ENCODE measurements at regions not wholly inside any gene's neighbourhood (a gene's known extent, or its start where the extent isn't known, plus 50 kb on each side); places are given as distances from the start of the nearest gene placed in this dataset.

- no peak overlapping the region for H3K27ac ChIP-seq
- no peaks in the 10 kb centered on the region for H3K27me3 ChIP-seq (replicated peaks)
- in situ Hi-C loops (cut with HindIII; ENCODE audit: low pct_ligation_motif_present, low sequenced_read_pairs) = no loop called here
- DNase-seq = peak; percentile 31
- H3K36me3 ChIP-seq (replicated peaks) = no peaks in the 10 kb centered on the region
- no peak overlapping the region for H3K4me3 ChIP-seq (ENCODE audit: low read depth, low read length)
- no peak for TF ChIP-seq CTCF (IDR thresholded peaks at IDR 0.05; ENCODE audit: low read depth, low read length, missing control alignments)
Observed at GRCh38 chr13:83752141-83752540, 130.1 kb downstream of the SLITRK1 start.

GRCh38 chr13:83740622-83741021 is 141.7 kb downstream of the SLITRK1 start:
- Histone ChIP-seq H3K4me3 (ENCODE audit: low read depth, low read length) (no peak overlapping the region), H3K36me3 (replicated peaks) (no peaks in the 10 kb centered on the region), H3K27me3 (replicated peaks) (no peaks in the 10 kb centered on the region), H3K27ac (no peak overlapping the region)
- no peak for TF ChIP-seq CTCF (IDR thresholded peaks at IDR 0.05; ENCODE audit: low read depth, low read length, missing control alignments)
- DNase-seq = no peak
- in situ Hi-C loops (cut with HindIII; ENCODE audit: low pct_ligation_motif_present, low sequenced_read_pairs) = no loop called here

GRCh38 chr13:83738407-83738806 is 143.9 kb downstream of the SLITRK1 start:
- Histone ChIP-seq H3K27ac (no peak overlapping the region), H3K27me3 (replicated peaks) (no peaks in the 10 kb centered on the region), H3K36me3 (replicated peaks) (no peaks in the 10 kb centered on the region), H3K4me3 (ENCODE audit: low read depth, low read length) (no peak overlapping the region)
- TF ChIP-seq CTCF (IDR thresholded peaks at IDR 0.05; ENCODE audit: low read depth, low read length, missing control alignments) = no peak
- no peak for DNase-seq
- in situ Hi-C loops (cut with HindIII; ENCODE audit: low pct_ligation_motif_present, low sequenced_read_pairs) = no loop called here

GRCh38 chr13:83733293-83733692 is 149.0 kb downstream of the SLITRK1 start:
- Histone ChIP-seq H3K27ac (no peak overlapping the region), H3K4me3 (ENCODE audit: low read depth, low read length) (no peak overlapping the region), H3K27me3 (replicated peaks) (no peaks in the 10 kb centered on the region), H3K36me3 (replicated peaks) (no peaks in the 10 kb centered on the region)
- no peak for DNase-seq
- in situ Hi-C loops (cut with HindIII; ENCODE audit: low pct_ligation_motif_present, low sequenced_read_pairs) = no loop called here
- TF ChIP-seq CTCF (IDR thresholded peaks at IDR 0.05; ENCODE audit: low read depth, low read length, missing control alignments) = no peak

- in situ Hi-C loops (cut with HindIII; ENCODE audit: low pct_ligation_motif_present, low sequenced_read_pairs) = no loop called here
- H3K36me3 ChIP-seq (replicated peaks) = no peaks in the 10 kb centered on the region
- DNase-seq = no peak
- no peaks in the 10 kb centered on the region for H3K27me3 ChIP-seq (replicated peaks)
- TF ChIP-seq CTCF (IDR thresholded peaks at IDR 0.05; ENCODE audit: low read depth, low read length, missing control alignments) = no peak
- H3K27ac ChIP-seq = no peak overlapping the region
- no peak overlapping the region for H3K4me3 ChIP-seq (ENCODE audit: low read depth, low read length)
Observed at GRCh38 chr13:83732755-83733154, 149.5 kb downstream of the SLITRK1 start.

GRCh38 chr13:83731113-83731512 is 151.2 kb downstream of the SLITRK1 start:
- in situ Hi-C loops (cut with HindIII; ENCODE audit: low pct_ligation_motif_present, low sequenced_read_pairs) = no loop called here
- H3K27me3 ChIP-seq (replicated peaks) = no peaks in the 10 kb centered on the region

More at GRCh38 chr13:83731113-83731512, 151.2 kb downstream of the SLITRK1 start:
- no peak for TF ChIP-seq CTCF (IDR thresholded peaks at IDR 0.05; ENCODE audit: low read depth, low read length, missing control alignments)
- no peak overlapping the region for H3K4me3 ChIP-seq (ENCODE audit: low read depth, low read length)
- no peak overlapping the region for H3K27ac ChIP-seq
- H3K36me3 ChIP-seq (replicated peaks) = no peaks in the 10 kb centered on the region
- DNase-seq = no peak
